ENCODE measurements at regions not wholly inside any gene's neighbourhood (a gene's known extent, or its start where the extent isn't known, plus 50 kb on each side); places are given as distances from the start of the nearest gene placed in this dataset.

DNA sequence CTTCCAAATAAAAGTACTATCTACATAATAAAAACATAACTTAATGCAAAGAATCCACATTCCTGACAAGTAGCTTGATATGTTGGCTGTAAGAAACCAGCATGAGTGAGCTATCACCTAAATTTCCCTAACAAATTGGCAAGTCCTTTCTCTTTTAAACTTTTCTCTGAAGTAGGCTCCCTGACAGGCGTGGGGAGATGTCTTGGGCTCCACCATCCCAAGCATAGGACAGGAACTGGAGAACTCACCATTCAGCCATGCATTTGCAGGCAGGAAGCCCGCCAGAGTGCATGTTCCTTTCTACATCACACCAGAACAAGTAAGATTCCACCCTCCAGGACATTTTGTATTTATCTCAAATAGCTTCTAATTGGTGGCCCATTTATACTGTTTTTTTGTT is 921.9 kb upstream of the CELF4 start:
- DNase-seq (ENCODE audit: low spot score) = no peak

DNA sequence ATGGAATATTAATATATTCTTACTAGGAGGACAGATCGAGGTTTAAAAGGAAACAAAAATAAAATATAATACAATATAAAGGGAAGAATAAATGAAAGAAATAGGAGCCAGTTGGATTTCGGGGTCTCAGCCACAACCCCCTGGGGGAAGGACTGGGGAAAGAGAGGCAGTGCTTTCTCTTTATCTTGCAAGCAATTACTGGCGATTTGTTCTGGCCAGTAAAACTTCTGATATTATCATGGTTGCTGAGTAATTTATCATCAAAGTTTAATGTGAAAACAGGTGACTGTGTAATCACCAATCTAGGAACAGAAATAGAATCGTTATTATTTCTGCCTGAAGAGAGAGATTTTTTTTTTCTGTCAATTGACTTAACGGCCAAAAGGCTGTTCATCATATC is 917.7 kb upstream of the CELF4 start:
- DNase-seq (ENCODE audit: low spot score) = no peak

DNA sequence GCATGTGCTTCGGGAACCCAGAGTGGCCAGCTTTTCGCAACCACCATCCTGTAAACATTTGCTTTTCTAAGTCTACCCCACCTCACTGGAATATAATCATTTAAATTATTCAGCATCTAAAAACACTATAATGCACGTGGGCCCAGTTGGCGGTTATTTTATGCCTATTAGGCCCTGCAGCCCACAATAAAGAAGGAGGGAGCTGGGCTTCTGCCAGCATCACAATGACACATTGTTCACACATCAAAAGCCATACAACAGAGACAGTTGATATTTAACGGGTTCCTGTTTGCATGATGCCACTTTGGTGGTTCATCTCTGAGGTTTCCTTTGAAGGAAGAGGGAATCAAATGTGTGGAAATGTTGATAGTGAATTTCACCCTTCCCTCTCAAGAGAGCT is 916.0 kb upstream of the CELF4 start:
- no peak for DNase-seq (ENCODE audit: low spot score)

DNA sequence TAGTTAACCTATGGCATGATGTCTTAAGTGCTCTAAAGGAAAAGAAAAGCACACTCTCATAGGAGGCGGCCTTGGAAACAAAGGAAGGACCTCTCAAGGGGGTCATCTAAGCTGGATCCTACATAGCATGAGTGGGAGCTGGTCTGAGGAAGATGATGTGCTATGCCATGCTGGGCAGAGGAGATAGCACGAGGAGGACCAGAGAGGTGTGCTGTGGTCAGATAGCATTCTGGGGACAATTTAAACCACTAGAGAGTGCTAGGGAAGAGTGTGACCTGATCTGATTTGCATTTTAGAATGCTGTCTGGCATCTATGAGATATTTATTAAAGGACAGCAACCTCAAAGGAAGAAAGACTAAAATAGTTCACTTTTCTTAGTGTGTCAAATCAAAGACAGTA is 910.1 kb upstream of the CELF4 start:
- DNase-seq (ENCODE audit: low spot score) = no peak

DNA sequence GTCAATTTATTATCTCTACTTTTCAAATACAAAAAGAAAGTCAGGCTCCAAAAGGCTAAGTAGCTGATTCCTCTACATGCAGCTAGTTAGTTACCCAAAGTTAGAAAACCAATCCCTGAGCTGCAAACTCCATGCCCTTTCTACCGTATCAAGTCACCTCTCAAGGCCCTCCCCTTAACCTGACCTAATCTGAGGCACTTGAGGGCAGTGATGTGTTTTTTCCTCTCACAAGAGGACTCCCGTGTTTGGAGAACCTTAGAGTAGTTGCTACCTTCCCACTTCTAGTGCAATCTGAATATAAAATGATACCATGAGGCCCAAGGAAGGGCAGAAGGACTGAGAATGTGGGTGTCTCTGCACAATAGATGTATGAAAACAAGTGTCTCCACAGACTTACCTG is 907.9 kb upstream of the CELF4 start:
- DNase-seq (ENCODE audit: low spot score) = no peak

DNA sequence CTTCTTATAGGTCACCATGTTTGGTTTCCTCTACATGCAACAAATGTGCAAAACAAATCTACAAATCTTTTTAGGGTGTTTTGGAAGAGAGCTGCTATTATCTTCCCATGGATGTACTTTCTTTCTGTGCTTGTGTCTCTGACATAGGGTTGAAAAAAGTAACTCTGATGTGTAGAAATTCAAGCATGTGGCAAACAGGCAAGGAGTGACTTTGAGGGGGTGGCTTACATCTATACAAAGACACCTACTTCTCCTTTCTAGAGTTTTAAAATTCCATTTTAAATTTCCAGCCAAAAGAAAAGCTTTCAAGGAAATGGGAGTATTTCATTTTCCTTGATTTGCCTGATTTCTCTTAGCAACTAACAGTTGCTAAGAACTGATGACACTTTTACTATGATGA is 904.8 kb upstream of the CELF4 start:
- DNase-seq (ENCODE audit: low spot score) = no peak

DNA sequence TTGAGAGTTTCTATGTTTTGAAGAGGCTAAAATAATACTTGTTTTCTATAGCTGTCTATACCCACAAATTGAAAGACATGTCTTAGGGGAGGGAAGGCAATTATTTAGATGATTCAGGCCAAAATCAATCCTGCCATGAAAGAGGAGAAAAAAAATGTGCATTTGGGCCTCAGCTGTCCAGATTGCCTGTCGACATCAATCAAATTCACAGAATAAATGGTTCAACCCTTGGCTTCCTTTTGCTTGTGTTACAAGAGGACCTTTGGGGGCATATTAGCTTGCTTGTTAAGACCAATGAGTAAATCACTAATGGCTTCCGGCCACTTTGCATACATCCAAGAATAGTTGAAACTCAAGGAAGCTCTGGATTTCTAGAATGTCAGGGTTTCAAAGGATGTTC is 900.8 kb upstream of the CELF4 start:
- DNase-seq (ENCODE audit: low spot score) = no peak

DNA sequence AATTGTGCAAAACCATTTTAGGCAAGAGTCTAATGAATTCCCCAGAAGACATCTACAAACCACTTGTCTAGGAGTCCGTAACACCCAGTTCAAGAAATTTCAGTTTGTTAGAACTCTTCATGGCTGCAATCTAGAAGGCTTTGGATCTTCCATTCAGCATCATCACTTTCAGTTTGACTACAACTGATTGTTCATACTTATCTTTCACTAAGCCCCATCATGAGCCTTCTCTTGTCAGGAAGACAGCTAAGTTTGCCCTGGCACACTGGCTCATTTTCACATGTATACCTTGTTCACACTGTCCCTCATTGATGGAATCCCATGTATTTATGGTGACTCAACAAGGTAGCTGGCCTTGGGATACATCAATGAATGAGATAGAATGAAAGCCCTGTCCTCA is 898.4 kb upstream of the CELF4 start:
- no peak for DNase-seq (ENCODE audit: low spot score)

DNA sequence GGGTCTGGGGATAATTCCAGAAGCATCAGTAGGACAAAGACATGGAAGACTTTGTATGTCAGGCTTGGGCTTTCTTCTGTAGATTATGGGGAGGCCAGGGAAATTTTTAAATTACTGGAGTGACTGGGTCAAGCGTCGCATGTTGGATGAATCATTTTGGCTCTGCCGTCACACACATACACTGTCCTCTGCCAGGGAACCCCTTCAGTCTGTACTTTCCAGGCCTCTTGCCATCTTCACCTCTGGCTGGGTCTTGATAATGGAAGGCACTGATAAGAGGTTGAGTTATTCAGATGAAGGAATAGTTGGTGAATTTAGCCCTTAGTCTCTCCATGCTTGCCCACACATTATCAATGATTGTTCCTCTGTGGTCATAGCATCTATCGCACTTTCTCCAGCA is 895.1 kb upstream of the CELF4 start:
- DNase-seq (ENCODE audit: low spot score) = no peak

DNA sequence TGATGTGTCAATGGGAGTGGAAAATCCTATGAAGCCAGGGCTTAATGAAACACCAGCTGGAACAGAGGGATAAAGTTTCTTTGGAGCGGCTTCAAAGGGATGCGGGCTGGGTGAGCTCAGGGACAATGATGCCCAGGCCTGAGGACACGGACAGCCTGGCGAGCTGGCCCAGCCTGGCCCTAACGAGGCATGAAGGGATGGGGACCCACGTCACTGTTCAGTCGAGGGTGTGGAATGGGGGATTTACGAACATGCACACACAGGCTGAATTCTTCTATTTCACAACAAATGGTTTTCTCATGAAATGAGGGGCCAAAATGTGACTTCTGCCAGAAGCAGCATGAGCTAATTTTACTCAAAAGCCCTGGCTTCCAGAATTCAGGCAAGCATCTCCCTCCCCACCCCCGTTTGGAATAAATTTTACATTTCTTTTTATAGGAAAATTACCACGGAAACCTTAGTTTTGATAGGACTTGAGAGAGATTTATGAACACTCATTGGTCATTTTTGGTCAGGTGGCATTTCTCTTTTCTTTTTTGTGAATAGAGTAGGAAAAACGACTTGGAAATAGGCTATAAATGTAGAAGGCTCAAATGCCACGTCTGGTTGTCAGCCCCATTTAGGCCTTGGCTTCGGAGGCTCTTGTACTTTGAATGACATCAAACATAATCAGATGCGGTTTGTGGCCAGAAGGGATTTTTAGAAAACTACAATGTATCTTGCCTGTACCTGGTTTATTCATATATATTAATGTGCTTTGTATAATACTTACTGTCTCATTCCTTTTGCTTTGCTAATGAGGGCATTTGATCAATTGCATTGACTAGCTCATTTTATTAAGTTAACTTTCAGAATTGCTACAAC is 893.8 kb upstream of the CELF4 start:
- no peak for DNase-seq (ENCODE audit: low spot score)

DNA sequence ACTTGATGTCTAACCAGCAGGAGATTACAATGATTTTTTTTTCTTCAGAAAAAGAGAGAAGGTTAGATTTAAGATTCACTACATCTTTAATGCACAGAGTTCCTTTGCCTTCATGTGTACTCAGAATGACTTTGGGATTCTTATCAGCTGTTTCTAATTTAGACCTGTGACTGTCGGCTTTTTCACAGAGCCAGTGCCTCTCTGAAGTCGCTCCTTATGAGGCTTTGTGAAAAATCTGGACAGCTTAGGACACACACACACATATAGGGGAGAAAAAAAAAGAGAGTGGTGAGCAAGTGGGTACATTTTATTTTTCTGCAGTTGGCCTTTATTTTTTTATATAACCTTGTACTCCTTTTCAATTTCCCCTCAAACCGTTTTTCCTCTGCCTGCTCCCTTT is 893.1 kb upstream of the CELF4 start:
- no peak for DNase-seq (ENCODE audit: low spot score)

DNA sequence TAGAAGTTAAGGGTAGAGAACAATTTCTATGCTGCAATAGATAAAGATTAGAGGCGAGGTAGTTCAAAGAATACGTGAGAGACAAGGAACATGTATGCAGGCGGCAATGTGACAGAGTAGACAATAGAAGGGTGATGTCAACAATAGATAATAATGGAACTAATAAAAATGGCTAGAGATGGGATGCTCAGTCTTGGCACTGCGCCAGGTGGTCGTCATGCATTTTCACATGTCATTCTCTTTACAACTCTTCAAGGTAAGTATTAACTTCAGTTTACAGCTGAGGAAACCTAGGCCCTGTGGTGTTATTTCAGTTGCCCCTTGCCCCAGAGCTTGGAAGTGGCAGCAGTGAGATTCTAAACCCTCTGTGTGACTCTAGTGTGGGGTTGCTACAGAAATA is 890.7 kb upstream of the CELF4 start:
- DNase-seq (ENCODE audit: low spot score) = no peak

DNA sequence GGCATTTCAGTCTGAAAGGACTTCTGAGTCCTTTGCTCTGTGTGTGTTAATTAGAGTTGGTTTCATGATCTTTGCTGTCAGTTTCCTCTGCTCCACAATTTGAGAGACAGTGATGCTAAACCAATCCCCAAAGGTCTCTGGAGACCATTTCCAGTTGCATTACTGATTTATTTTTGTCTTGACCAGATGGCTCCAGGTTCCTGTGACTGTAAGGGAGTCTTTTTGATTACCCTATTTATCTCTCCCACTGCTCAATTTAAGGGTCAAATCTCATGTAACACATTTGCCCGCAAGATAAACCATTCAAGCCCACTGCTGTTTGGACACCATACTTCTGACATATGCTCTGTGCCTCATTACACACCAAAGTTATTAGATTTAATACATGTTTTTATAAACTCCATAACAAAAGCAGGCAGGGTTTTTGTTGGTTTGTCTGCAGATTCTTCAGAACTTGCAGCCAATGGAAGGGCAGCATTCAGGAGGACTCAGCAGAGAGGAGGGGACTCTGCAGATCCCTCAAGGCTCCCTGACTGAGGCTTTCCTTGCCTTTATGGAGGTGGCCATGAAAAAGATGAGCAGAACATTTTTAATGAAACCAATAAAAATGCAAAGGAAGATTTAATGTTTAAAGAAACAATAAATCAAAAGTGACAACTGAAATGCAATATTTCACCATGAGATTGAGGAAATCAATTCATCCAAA is 889.3 kb upstream of the CELF4 start:
- no peak for DNase-seq (ENCODE audit: low spot score)

DNA sequence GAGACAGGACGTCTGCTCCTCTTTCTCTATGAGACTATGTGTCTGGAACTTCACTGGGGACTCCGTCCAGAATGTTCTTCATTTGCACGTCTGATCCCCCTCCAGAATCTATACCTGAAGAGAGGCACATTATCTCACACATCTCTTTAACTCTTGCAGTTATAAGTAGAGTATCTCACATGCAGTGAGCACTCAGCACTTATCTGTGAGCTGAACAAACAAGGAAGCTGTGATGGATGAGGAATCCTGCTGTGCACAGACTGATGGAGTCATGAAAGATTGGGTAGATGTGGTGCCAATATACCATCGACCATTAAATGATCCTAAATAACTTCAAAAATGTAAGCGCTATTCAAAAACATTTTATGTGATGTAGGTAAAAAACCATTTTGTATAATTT is 888.3 kb upstream of the CELF4 start:
- no peak for DNase-seq (ENCODE audit: low spot score)

DNA sequence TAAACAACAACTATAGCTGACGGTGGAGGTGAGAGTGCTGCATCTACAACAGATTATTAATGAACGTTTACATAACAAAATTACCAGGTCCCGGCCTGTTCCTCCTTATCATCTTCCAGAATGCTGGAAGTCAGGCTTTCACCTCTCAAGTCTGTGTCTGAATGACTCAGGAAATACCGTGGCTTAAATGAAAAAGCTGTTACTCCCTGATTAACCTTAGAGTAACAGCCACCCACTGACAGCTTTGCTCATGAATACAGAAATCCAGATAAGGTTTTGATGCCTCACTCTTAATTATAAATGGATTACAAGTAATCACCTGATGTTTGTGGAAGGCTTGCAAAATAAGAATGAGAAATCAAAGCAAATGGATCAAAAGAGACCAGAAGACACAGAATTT is 885.3 kb upstream of the CELF4 start:
- no peak for DNase-seq (ENCODE audit: low spot score)

DNA sequence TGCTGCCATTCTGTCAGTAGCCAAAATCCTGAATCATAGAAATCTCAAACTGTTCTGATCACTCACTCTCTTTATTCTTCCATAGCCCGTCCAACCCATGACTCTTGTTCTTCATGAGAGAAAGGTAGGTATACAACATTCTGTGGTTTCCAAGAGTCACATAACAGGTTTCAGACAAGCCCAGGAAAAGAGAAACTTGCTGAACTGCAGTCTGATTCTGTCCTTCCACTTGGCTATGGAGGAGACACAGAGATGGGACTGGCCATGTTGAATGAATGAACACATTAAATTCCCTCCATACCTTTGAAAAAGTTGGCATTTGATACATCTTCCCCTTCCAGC is 880.2 kb upstream of the CELF4 start:
- DNase-seq (ENCODE audit: low spot score) = no peak

DNA sequence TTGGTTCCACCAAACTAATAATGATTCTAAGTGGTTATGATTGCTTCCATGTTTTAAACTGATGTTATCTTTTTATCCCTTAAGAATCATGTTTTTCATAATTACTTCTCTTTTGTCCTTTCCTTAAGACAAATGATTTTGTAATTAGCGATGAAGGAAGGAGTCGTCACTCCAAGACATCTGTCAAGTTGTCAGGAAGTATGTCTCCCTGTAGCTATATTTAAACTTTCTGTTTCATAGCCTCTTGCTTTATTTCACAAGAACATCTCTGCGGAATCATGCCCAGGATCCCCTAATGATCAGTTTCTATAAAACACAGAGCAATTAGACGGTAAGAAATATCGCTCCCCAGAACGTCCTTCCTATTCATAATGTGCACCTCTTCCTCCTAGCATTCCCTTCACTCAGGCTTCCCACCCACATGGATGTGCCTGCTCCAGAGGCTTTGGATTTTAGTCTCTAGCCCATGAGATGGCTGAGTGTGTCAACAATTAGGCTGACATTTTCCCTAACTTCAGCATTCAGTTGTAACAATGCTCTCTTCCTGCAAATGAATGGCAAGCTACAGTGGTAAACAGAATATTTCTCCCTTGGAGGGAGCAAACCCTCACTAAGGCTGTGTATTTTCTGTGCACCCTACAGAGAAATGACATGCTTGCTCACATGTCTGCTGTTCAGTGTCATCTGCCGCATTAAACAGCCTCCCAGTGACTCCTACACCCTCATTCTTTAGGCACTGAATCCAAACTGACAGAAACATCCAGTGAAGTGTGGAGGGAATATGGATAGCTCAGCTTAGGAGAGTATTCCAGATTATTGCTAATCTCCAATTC is 879.6 kb upstream of the CELF4 start:
- DNase-seq (ENCODE audit: low spot score) = no peak

DNA sequence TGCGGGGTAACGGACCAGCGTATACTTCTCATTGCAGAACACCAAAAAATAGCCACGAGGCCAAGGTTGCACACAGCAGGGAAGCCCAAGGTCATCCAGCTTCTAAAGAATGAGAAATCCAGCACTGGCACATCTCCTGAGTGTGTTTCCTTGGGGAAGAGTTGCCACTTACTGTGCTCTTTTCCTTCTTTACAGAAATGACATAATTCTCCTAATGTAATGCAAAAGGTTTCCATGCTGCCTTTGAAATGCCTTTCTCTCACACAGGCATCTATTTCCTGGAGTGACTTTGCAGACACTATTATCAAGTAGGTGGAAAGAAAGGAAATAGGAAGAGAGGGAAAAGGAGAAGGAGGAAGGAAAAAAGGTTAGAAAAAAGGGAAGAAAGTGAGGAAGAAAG is 862.1 kb upstream of the CELF4 start:
- no peak for DNase-seq (ENCODE audit: low spot score)

DNA sequence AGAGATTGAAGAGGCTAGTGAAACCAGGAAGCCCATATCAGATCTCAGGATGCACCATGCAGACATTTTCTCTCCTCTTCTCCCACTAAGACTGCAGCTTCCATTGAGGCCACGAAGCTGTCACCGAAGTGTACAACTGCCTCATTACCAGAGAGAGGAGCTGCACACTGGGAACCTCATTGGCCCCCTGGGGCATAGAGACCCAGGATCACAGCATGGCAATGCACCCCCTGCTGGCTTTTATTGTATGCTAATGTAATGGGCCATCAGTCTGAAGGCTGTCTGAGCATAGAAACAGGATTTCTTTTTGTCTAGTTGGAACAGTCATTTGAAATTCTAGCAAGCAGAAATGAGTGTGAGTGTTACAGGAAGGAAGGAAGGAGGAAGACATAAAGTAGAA is 861.6 kb upstream of the CELF4 start:
- DNase-seq (ENCODE audit: low spot score) = no peak

DNA sequence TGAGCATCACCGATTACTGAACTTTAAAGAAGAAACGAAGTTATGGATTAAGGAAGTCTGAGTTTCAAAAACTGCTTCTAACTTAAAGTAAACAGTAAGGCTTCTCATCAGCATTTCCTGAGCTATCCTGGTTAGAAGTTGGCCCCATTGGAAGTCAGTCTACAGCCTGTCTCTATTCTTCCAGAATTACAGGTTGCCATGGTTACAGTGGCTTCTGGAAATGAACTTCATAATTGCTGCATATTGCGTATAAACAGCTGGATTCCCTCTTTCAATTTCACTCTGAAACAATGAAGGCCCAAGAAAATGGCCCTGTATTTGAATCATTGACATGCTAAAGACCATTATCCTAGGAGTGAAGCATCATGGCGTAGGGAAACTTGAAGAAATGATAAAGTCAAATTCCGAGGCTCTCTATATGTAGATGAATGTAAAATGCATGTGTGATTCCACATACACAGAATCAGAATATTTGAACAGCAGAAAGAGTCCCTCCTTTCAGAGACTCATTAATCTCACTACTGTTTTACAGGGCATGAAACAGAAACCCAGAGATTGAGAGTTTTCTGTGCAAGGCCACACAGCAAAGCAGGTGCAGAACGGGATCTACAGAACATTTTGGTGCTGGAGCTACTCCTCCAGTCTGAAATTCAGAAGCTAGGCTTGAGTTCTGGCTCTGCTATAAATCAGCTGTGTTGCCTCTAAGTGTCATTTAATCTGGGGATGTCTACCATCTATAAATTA is 856.4 kb upstream of the CELF4 start:
- no peak for DNase-seq (ENCODE audit: low spot score)

DNA sequence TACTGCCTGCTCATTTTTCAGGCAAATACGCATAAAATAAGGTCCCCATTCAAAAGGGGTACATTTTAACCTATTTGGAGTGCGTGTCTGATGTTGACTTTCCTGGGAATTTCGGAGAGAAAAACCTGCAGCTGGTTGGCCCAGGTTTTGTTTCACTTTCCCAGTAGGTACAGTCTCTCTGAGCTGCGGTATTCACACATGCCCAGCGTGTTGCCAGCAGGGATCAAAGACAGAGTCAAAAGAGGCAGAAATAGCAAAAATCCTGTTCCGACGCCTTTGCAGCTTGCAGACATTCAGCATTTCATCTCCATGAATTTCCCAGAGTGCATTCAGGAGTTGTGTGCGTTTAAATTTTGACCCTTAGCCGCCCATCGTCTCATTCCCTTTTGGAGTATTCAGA is 855.4 kb upstream of the CELF4 start:
- DNase-seq (ENCODE audit: low spot score) = no peak

DNA sequence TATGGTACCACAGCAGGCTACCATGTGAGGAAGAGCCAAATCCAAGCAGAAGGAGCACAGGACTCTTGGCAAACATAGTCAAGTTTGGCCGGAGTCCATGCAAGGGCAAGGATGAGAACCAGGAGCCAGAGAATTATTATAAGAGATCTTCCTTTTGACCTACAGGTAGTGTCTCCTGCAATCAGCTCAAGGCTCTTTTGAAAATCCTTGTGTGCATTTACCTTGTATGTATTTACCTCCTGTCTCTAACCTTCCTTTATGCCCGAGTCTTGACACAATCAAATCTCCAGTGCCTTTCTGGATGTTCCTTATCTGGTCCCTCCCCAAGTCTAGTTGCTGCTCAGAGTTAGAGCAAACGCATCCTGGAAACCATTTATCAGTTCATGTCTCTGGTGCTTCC is 855.0 kb upstream of the CELF4 start:
- no peak for DNase-seq (ENCODE audit: low spot score)
